ENCODE measurements at regions not wholly inside any gene's neighbourhood (a gene's known extent, or its start where the extent isn't known, plus 50 kb on each side); places are given as distances from the start of the nearest gene placed in this dataset.

GRCh38 chr6:132019586-132019985, 68.4 kb upstream of the CCN2 start:
- Histone ChIP-seq H3K4me3 (no peak overlapping the region), H3K27ac (peak overlapping the region in 8 of 21 experiments; percentile 3 to 64 (median 34))

GRCh38 chr6:132017942-132018341, 66.8 kb upstream of the CCN2 start:
- no peak overlapping the region for H3K27ac ChIP-seq
- no peak overlapping the region for H3K4me3 ChIP-seq

- no peak overlapping the region for H3K4me3 ChIP-seq
- H3K27ac ChIP-seq, result no peak overlapping the region
Measured at GRCh38 chr6:132016396-132016795, 65.2 kb upstream of the CCN2 start.

- H3K27ac ChIP-seq, result peak overlapping the region in 5 of 21 experiments; percentile 28 to 84 (median 73)
- H3K4me3 ChIP-seq, result no peak overlapping the region
Measured at GRCh38 chr6:132011582-132011981, 60.4 kb upstream of the CCN2 start.

GRCh38 chr6:132009175-132009574, 58.0 kb upstream of the CCN2 start:
- H3K27ac ChIP-seq, result no peak overlapping the region
- H3K4me3 ChIP-seq, result no peak overlapping the region

GRCh38 chr6:132007474-132008190, 56.5 kb upstream of the CCN2 start:
- Histone ChIP-seq H3K4me3 (no peak overlapping the region), H3K27ac (no peak overlapping the region)

- no peak overlapping the region for H3K27ac ChIP-seq
- H3K4me3 ChIP-seq, result no peak overlapping the region
Measured at GRCh38 chr6:132005178-132005577, 54.0 kb upstream of the CCN2 start.

GRCh38 chr6:132004668-132005067, 53.5 kb upstream of the CCN2 start:
- H3K4me3 ChIP-seq, result no peak overlapping the region
- H3K27ac ChIP-seq, result no peak overlapping the region

- Histone ChIP-seq H3K27ac (no peak overlapping the region), H3K4me3 (no peak overlapping the region)
Measured at GRCh38 chr6:132003516-132004178, 52.5 kb upstream of the CCN2 start.

All from skin epidermis (tissue), 12 donors.